ENCODE measurements at regions not wholly inside any gene's neighbourhood (a gene's known extent, or its start where the extent isn't known, plus 50 kb on each side); places are given as distances from the start of the nearest gene placed in this dataset.

DNA sequence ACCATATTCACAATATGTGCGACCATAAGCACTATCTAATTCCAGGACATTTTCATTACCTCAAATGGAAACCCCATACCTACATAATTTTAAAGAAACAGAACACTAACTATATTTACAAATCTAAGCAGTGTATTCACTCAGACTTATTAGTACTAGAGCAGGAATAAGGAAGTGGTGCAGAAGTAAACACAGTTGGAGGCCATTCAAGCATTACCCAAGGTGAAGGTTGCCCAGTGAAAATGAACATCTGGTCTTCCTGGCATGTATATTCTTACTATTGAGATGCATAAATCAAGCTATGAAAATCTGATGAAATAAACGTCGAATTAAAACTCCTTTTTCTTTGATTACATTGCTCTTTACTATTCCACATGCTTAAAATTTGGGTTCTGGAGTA lies 78.9 kb upstream of the TTC14 start (continued):
- no peak for TF ChIP-seq PRPF4 (IDR thresholded peaks at IDR 0.05; ENCODE audit: insufficient read depth, low read depth, low read length, poor library complexity, severe bottlenecking)
- TF ChIP-seq, protein P1, sequence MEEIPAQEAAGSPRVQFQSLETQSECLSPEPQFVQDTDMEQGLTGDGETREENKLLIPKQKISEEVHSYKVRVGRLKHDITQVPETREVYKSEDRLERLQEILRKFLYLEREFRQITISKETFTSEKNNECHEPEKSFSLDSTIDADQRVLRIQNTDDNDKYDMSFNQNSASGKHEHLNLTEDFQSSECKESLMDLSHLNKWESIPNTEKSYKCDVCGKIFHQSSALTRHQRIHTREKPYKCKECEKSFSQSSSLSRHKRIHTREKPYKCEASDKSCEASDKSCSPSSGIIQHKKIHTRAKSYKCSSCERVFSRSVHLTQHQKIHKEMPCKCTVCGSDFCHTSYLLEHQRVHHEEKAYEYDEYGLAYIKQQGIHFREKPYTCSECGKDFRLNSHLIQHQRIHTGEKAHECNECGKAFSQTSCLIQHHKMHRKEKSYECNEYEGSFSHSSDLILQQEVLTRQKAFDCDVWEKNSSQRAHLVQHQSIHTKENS (CRISPR knock-in tag; IDR thresholded peaks at IDR 0.05): no peak
- TF ChIP-seq, protein P2, sequence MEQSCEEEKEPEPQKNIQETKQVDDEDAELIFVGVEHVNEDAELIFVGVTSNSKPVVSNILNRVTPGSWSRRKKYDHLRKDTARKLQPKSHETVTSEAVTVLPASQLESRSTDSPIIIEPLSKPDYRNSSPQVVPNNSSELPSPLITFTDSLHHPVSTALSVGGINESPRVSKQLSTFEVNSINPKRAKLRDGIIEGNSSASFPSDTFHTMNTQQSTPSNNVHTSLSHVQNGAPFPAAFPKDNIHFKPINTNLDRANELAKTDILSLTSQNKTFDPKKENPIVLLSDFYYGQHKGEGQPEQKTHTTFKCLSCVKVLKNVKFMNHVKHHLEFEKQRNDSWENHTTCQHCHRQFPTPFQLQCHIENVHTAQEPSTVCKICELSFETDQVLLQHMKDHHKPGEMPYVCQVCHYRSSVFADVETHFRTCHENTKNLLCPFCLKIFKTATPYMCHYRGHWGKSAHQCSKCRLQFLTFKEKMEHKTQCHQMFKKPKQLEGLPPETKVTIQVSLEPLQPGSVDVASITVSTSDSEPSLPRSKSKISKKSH (CRISPR knock-in tag; IDR thresholded peaks at IDR 0.05): no peak
- TF ChIP-seq DACH1 (IDR thresholded peaks at IDR 0.05; ENCODE audit: partially characterized antibody): no peak

DNA sequence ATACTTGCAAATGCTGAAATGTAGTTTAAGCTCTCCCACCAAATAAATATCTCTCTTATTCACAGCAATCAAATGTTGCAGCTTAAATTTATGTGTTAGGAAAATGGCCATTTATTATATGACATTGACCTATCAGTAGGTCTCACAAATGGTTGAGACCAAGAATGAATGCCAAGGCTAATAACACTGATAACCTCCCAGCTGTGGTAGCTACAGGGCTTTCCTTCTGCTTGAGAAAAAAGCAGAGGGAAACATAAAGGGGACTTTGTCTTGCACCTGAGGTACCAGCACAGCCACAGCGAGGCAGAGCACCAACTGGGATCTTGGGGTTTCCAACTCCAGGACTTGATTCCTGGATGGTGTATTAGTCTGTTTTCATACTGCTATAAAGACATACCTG lies 73.1 kb upstream of the TTC14 start:
- no peak overlapping the region for H3K27ac ChIP-seq (ENCODE audit: extremely low read depth, low read depth, low read length)
- intact Hi-C loops (cut with micrococcal nuclease) (no loop called here), in situ Hi-C loops (cut with MboI) (no loop called here)
- H3K4me1 ChIP-seq (replicated peaks in 1 of 2; ENCODE audit: control insufficient read depth in 2 of 2, insufficient read depth in 2 of 2, low read length in 2 of 2): no peaks in the 10 kb centered on the region
- H3K9me1 ChIP-seq (ENCODE audit: control insufficient read depth, insufficient read depth, low read length): no peaks in the 10 kb centered on the region
- no peak overlapping the region for H3K9ac ChIP-seq (ENCODE audit: insufficient read depth in 1 of 2, low read depth in 2 of 2, low read length in 2 of 2)
- FAIRE-seq (no peak), ATAC-seq (no peak), DNase-seq (ENCODE audit: extremely low read depth in 1 of 4, low spot score in 3 of 4) (no peak)
- H3K4me3 ChIP-seq: no peak overlapping the region
- CTCF ChIA-PET (ENCODE audit: low intra/inter-chr PET ratio): no interaction called here
- no peak overlapping the region for H2AFZ ChIP-seq (ENCODE audit: low read depth, low read length)
- no peaks in the 10 kb centered on the region for H3K27me3 ChIP-seq (ENCODE audit: control insufficient read depth in 2 of 2, insufficient read depth in 2 of 2, low read length in 2 of 2)
- BruUV-seq (replicated peaks): no TSS peak
- H3K4me2 ChIP-seq (ENCODE audit: insufficient read depth, low read length): no peak overlapping the region
- WGBS (ENCODE audit: insufficient coverage, low coverage, missing lambda C conversion rate): 0% methylated on average over 1 of the region's 1 CpG
- H3K36me3 ChIP-seq (ENCODE audit: control insufficient read depth, insufficient read depth, low read length): no peaks in the 10 kb centered on the region
- H4K20me1 ChIP-seq (replicated peaks; ENCODE audit: control insufficient read depth, insufficient read depth, low read length): no peaks in the 10 kb centered on the region
- no peaks in the 10 kb centered on the region for H3K9me3 ChIP-seq (replicated peaks; ENCODE audit: control insufficient read depth, insufficient read depth, low read depth, low read length)
- POLR2A ChIA-PET: no interaction called here
- H3K79me2 ChIP-seq (ENCODE audit: control insufficient read depth, insufficient read depth, low read length): no peaks in the 10 kb centered on the region
- TF ChIP-seq ZNF76 (CRISPR knock-in tag; IDR thresholded peaks at IDR 0.05; ENCODE audit: borderline replicate concordance): no peak
- no peak for TF ChIP-seq RFX5 (IDR thresholded peaks at IDR 0.05; ENCODE audit: low read depth, low read length)
- TF ChIP-seq, protein P3, sequence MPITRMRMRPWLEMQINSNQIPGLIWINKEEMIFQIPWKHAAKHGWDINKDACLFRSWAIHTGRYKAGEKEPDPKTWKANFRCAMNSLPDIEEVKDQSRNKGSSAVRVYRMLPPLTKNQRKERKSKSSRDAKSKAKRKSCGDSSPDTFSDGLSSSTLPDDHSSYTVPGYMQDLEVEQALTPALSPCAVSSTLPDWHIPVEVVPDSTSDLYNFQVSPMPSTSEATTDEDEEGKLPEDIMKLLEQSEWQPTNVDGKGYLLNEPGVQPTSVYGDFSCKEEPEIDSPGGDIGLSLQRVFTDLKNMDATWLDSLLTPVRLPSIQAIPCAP (CRISPR knock-in tag; IDR thresholded peaks at IDR 0.05; ENCODE audit: borderline replicate concordance): no peak
- TF ChIP-seq, protein P4, sequence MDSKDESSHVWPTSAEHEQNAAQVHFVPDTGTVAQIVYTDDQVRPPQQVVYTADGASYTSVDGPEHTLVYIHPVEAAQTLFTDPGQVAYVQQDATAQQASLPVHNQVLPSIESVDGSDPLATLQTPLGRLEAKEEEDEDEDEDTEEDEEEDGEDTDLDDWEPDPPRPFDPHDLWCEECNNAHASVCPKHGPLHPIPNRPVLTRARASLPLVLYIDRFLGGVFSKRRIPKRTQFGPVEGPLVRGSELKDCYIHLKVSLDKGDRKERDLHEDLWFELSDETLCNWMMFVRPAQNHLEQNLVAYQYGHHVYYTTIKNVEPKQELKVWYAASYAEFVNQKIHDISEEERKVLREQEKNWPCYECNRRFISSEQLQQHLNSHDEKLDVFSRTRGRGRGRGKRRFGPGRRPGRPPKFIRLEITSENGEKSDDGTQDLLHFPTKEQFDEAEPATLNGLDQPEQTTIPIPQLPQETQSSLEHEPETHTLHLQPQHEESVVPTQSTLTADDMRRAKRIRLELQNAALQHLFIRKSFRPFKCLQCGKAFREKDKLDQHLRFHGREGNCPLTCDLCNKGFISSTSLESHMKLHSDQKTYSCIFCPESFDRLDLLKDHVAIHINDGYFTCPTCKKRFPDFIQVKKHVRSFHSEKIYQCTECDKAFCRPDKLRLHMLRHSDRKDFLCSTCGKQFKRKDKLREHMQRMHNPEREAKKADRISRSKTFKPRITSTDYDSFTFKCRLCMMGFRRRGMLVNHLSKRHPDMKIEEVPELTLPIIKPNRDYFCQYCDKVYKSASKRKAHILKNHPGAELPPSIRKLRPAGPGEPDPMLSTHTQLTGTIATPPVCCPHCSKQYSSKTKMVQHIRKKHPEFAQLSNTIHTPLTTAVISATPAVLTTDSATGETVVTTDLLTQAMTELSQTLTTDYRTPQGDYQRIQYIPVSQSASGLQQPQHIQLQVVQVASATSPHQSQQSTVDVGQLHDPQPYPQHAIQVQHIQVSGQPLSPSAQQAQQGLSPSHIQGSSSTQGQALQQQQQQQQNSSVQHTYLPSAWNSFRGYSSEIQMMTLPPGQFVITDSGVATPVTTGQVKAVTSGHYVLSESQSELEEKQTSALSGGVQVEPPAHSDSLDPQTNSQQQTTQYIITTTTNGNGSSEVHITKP (IDR thresholded peaks at IDR 0.05; ENCODE audit: partially characterized antibody): no peak
- TF ChIP-seq CEBPB (tag; IDR thresholded peaks at IDR 0.05): no peak
